Peyer's patch (tissue), 4 donors: ENCODE measurements at regions not wholly inside any gene's neighbourhood (a gene's known extent, or its start where the extent isn't known, plus 50 kb on each side); places are given as distances from the start of the nearest gene placed in this dataset.
"Not testable (repeated sequence)": the region's sequence is repeated elsewhere in the genome, so short reads cannot be mapped to it uniquely, and the experiment has no call there.

Experiments used
- POLR2A ChIP-seq, 2 donors: fragments of 450-650 bp; IDR thresholded peaks; one replicate each; pipeline ENCODE4 v1.5.1; 2017; ENCODE audit warnings: antibody characterized with exemption in 2 of 2, mild to moderate bottlenecking in 2 of 2, moderate library complexity in 2 of 2
- TF ChIP-seq, protein P1 (sequence below), 6 experiments: fragments of 450-650 bp in 4 of 6; fragments of 200-600 bp in 2 of 6; sonication (generic) in 1 of 6; IDR thresholded peaks; one replicate each; pipeline ENCODE4 v1.5.1; 2017 to 2019; ENCODE audit warnings: antibody characterized with exemption in 6 of 6, mild to moderate bottlenecking in 3 of 6, moderate library complexity in 1 of 6

DNA sequence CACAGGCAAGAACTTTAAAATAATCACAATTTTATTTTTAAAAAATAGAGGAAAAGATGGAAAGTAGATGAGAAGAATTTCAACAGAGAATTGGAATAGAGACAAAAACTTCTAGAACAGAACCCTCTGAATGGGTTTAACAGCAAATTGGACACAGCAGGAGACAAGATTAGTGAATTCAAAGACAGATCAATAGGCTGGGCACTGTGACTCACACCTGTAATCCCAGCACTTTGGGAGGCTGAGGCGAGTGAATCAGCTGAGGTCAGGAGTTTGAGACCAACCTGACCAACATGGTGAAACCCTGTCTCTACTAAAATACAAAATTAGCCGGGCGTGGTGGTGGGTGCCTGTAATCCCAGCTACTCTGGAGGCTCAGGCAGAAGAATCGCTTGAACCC is 49.9 kb upstream of the CFAP126 start:
- TF ChIP-seq, protein P1, sequence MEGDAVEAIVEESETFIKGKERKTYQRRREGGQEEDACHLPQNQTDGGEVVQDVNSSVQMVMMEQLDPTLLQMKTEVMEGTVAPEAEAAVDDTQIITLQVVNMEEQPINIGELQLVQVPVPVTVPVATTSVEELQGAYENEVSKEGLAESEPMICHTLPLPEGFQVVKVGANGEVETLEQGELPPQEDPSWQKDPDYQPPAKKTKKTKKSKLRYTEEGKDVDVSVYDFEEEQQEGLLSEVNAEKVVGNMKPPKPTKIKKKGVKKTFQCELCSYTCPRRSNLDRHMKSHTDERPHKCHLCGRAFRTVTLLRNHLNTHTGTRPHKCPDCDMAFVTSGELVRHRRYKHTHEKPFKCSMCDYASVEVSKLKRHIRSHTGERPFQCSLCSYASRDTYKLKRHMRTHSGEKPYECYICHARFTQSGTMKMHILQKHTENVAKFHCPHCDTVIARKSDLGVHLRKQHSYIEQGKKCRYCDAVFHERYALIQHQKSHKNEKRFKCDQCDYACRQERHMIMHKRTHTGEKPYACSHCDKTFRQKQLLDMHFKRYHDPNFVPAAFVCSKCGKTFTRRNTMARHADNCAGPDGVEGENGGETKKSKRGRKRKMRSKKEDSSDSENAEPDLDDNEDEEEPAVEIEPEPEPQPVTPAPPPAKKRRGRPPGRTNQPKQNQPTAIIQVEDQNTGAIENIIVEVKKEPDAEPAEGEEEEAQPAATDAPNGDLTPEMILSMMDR (IDR thresholded peaks at IDR 0.05) = not testable (repeated sequence)
- TF ChIP-seq POLR2A (IDR thresholded peaks at IDR 0.05) = not testable (repeated sequence)
